NB4 (cell line): ENCODE measurements at regions not wholly inside any gene's neighbourhood (a gene's known extent, or its start where the extent isn't known, plus 50 kb on each side); places are given as distances from the start of the nearest gene placed in this dataset.

Experiments used
- DNase-seq: peaks from one replicate; pipeline ENCODE4 v3.0.0; 2010; ENCODE audit warnings: low read depth
- H3K4me3 ChIP-seq: one replicate; pipeline ENCODE4 v1.5.1; 2011; ENCODE audit warnings: mild to moderate bottlenecking, low read depth, low read length, moderate library complexity
- CTCF ChIP-seq: IDR thresholded peaks from one replicate; pipeline ENCODE4 v1.5.1; 2012; ENCODE audit warnings: low read depth, low read length
- MAX ChIP-seq: IDR thresholded peaks from 2 replicates; pipeline ENCODE4 v1.6.1; 2011; ENCODE audit warnings: low read depth, low read length
- MYC ChIP-seq: IDR thresholded peaks from 2 replicates; pipeline ENCODE4 v1.6.1; 2011; ENCODE audit warnings: low read depth, low read length
- POLR2A ChIP-seq: IDR thresholded peaks from 2 replicates; pipeline ENCODE4 v1.6.1; 2011; ENCODE audit warnings: mild to moderate bottlenecking; ENCODE audit not compliant: insufficient read length; ENCODE audit errors: extremely low read depth

GRCh38 chr5:2432076-2432920 is 319.2 kb downstream of the IRX2 start:
- DNase-seq = no peak
- H3K4me3 ChIP-seq = no peak overlapping the region
- TF ChIP-seq MYC (no peak), MAX (no peak), POLR2A (no peak), CTCF (no peak)

GRCh38 chr5:2430606-2431005 is 320.9 kb downstream of the IRX2 start:
- TF ChIP-seq CTCF = no peak
- DNase-seq = peak; percentile 51
- no peak overlapping the region for H3K4me3 ChIP-seq

GRCh38 chr5:2427983-2428382 is 323.5 kb downstream of the IRX2 start:
- no peak for DNase-seq
- H3K4me3 ChIP-seq = no peak overlapping the region
- no peak for TF ChIP-seq MAX
- TF ChIP-seq MYC = no peak
- TF ChIP-seq CTCF = no peak
- TF ChIP-seq POLR2A = no peak

- no peak for DNase-seq
- H3K4me3 ChIP-seq = no peak overlapping the region
- TF ChIP-seq CTCF (no peak), MAX (no peak), MYC (no peak), POLR2A (no peak)
Measured at GRCh38 chr5:2423634-2424033, 327.8 kb downstream of the IRX2 start.

- TF ChIP-seq MYC (no peak), CTCF (no peak), POLR2A (no peak), MAX (no peak)
- DNase-seq = no peak
- H3K4me3 ChIP-seq = no peak overlapping the region
Measured at GRCh38 chr5:2417301-2417700, 334.2 kb downstream of the IRX2 start.
